Muscle layer of duodenum (tissue), 2 donors: ENCODE measurements at regions not wholly inside any gene's neighbourhood (a gene's known extent, or its start where the extent isn't known, plus 50 kb on each side); places are given as distances from the start of the nearest gene placed in this dataset.

Experiments
- H3K27ac ChIP-seq: one replicate; pipeline ENCODE4 v1.7.0; 2013; ENCODE audit warnings: mild to moderate bottlenecking, low read length
- H3K27me3 ChIP-seq: one replicate; pipeline ENCODE4 v1.7.0; 2013; ENCODE audit warnings: low read depth, mild to moderate bottlenecking, control low read depth, low read length
- H3K36me3 ChIP-seq, 2 donors: one replicate each; pipeline ENCODE4 v1.7.0; 2013; ENCODE audit warnings: low read length in 2 of 2, control low read depth in 1 of 2, mild to moderate bottlenecking in 1 of 2; ENCODE audit not compliant: insufficient read depth in 2 of 2, control insufficient read depth in 1 of 2
- H3K4me1 ChIP-seq, 2 donors: one replicate each; pipeline ENCODE4 v1.7.0; 2013; ENCODE audit warnings: low read length in 2 of 2, mild to moderate bottlenecking in 2 of 2, control low read depth in 1 of 2, moderate library complexity in 1 of 2; ENCODE audit not compliant: insufficient read depth in 2 of 2, control insufficient read depth in 1 of 2
- H3K4me3 ChIP-seq, 2 donors: one replicate each; pipeline ENCODE4 v1.7.0; 2013; ENCODE audit warnings: low read length in 2 of 2, low read depth in 1 of 2, mild to moderate bottlenecking in 1 of 2
- H3K9me3 ChIP-seq, 2 donors: one replicate each; pipeline ENCODE4 v1.7.0; 2013; ENCODE audit warnings: low read length in 2 of 2, control low read depth in 1 of 2, mild to moderate bottlenecking in 1 of 2; ENCODE audit not compliant: control insufficient read depth in 1 of 2
- donor health status: healthy.

- Histone ChIP-seq H3K9me3 (no peaks in the 10 kb centered on the region), H3K4me1 (peaks cover 0 to 4% of the 10 kb centered on the region in 2 donors), H3K27ac (no peak overlapping the region), H3K27me3 (peaks cover under 1% of the 10 kb centered on the region), H3K36me3 (no peaks in the 10 kb centered on the region), H3K4me3 (no peak overlapping the region)
Observed at GRCh38 chr20:51216850-51217249, 193.9 kb upstream of the KCNG1 start.

DNA sequence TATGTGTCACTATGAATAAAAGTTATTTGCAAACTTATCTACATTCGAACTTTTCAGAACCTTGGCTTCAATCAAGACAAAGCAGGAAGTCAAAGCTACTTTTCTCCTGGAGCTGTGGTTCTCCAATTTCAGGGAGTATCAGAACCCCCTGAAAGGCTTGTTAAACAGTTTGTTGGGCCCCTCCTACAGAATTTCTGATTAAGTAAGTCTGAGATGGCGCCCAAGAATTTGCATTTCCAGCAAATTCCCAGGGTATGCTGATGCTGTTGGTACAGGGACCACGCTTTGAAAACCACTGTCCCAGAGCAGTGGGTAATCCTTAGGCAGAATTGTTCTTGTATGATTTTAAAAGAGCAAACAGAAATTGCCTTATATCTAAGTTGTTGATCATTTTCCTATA, 189.9 kb upstream of the KCNG1 start:
- H3K4me3 ChIP-seq: no peak overlapping the region
- H3K4me1 ChIP-seq: no peaks in the 10 kb centered on the region
- H3K27me3 ChIP-seq: no peaks in the 10 kb centered on the region
- H3K36me3 ChIP-seq: no peaks in the 10 kb centered on the region
- no peaks in the 10 kb centered on the region for H3K9me3 ChIP-seq
- no peak overlapping the region for H3K27ac ChIP-seq

- H3K9me3 ChIP-seq: no peaks in the 10 kb centered on the region
- no peak overlapping the region for H3K27ac ChIP-seq
- no peaks in the 10 kb centered on the region for H3K4me1 ChIP-seq
- H3K4me3 ChIP-seq: no peak overlapping the region
- no peaks in the 10 kb centered on the region for H3K27me3 ChIP-seq
- no peaks in the 10 kb centered on the region for H3K36me3 ChIP-seq
Observed at GRCh38 chr20:51211191-51211590, 188.3 kb upstream of the KCNG1 start.

DNA sequence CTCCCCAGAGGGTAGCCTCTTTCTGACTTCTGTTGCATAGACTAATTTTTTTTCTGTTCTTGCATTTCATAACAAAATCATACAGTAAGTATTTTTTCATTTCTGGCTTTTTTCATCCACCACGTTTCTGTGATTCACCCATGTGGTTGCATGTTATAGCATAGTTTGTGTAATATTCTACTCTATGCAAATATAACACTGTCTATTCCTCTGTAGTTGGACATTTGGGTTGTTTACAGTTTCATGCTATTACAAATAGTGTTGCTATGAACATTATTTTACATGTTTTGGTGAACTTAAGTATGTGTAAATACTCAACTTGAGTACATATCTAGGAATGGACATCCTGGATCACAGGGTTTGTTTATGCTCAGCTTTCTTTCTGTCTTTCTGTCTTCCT, 187.2 kb upstream of the KCNG1 start:
- H3K27ac ChIP-seq: no peak overlapping the region
- no peaks in the 10 kb centered on the region for H3K4me1 ChIP-seq
- no peaks in the 10 kb centered on the region for H3K36me3 ChIP-seq
- no peaks in the 10 kb centered on the region for H3K27me3 ChIP-seq
- H3K9me3 ChIP-seq: no peaks in the 10 kb centered on the region
- H3K4me3 ChIP-seq: no peak overlapping the region

DNA sequence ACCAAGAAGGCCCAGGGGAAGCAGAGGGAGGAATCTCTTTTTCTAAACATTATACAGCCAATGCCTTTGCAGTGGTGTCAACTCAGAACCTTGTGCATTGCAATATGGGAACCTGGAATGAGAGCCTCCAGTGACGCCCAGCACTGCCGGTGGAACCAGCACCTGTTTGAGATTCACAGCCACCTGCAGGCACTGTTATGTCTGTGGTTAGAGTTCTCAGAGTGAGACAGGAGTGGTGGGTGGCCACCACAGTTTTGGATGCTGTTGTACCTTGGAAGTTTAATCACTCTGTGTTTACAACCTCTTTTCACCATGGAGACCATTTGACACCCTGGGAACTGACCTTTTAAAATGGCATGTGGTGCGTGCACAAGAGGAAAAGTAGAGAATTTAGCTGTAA, 185.3 kb upstream of the KCNG1 start:
- no peaks in the 10 kb centered on the region for H3K9me3 ChIP-seq
- H3K4me3 ChIP-seq: no peak overlapping the region
- H3K27ac ChIP-seq: no peak overlapping the region
- no peaks in the 10 kb centered on the region for H3K4me1 ChIP-seq
- no peaks in the 10 kb centered on the region for H3K36me3 ChIP-seq
- no peaks in the 10 kb centered on the region for H3K27me3 ChIP-seq

GRCh38 chr20:51206032-51206662, 183.2 kb upstream of the KCNG1 start:
- no peaks in the 10 kb centered on the region for H3K9me3 ChIP-seq
- no peaks in the 10 kb centered on the region for H3K4me1 ChIP-seq
- no peaks in the 10 kb centered on the region for H3K36me3 ChIP-seq
- no peaks in the 10 kb centered on the region for H3K27me3 ChIP-seq
- no peak overlapping the region for H3K4me3 ChIP-seq
- no peak overlapping the region for H3K27ac ChIP-seq

DNA sequence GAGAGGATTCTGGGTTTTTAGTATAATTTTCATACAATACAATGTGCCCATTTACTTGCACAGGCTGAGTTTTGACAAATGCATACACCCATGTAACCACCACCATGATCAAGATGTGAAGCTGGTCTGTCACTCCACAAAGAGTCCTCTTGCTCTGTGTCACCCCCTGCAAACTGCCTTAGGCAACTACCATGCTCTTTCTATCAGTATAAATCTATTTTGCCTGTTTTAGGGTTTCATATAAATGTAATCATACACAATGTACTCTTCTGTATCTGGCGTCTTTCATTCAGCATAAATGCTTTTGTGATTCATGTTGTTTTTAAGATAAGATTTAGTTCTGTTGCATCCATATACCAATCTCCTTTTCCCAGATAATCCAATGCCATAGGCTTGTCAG, 181.9 kb upstream of the KCNG1 start:
- no peak overlapping the region for H3K27ac ChIP-seq
- H3K4me1 ChIP-seq: no peaks in the 10 kb centered on the region
- no peak overlapping the region for H3K4me3 ChIP-seq
- no peaks in the 10 kb centered on the region for H3K9me3 ChIP-seq
- no peaks in the 10 kb centered on the region for H3K36me3 ChIP-seq
- H3K27me3 ChIP-seq: no peaks in the 10 kb centered on the region

DNA sequence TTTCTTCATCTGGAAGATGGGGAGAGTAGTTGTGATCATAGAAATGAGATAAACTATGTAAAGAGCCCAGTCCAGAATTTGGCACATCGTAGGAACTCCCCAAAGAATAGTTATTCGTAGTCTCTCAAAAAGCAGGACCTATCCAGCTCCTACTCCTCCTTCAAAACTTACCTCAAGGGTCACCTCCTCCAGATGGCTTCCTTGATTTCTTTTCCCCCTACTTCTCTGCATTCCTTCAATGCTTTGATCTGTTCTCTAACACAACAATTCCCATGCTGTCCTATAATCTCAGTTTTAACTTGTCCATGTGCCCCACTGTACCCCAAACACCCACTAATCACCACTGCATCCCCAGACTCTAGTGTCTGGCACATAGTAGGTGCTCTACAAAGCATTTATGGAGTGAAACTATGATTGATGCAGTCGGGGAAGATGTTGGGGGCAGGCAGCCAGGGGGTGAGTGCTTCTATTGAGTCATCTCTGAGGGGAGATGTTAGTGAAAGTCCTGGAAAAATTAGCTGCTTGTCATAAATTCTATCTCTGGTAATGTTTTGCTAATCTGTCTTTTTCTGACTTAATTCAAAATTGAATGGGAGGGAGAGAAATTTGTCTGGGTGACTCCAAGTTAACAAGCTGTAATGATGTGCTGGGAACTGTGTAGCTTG, 181.3 kb upstream of the KCNG1 start:
- Histone ChIP-seq H3K36me3 (no peaks in the 10 kb centered on the region), H3K9me3 (no peaks in the 10 kb centered on the region), H3K27me3 (no peaks in the 10 kb centered on the region), H3K4me1 (no peaks in the 10 kb centered on the region), H3K4me3 (no peak overlapping the region), H3K27ac (no peak overlapping the region)

DNA sequence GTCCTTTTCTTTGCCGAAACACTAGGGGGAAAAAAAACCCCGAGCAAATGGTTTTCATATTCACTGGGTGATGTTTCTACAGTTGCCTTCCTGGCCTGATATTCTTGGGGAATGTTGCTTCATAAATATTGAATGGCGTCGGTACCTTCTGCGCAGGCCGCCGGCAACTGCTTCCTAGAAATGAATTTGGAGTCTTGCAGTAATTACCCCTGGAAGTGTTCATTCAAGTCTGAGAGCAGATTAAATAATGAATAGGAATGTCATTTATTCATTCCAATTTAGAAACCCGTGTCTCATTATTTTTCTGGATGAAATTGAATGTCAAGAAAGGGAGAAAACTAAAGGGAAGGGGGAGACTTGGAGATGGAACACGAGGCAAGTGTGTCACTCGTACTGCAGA, 179.4 kb upstream of the KCNG1 start:
- H3K9me3 ChIP-seq: no peaks in the 10 kb centered on the region
- no peaks in the 10 kb centered on the region for H3K27me3 ChIP-seq
- no peaks in the 10 kb centered on the region for H3K36me3 ChIP-seq
- no peak overlapping the region for H3K27ac ChIP-seq
- H3K4me1 ChIP-seq: no peaks in the 10 kb centered on the region
- no peak overlapping the region for H3K4me3 ChIP-seq

GRCh38 chr20:51199920-51200319, 177.0 kb upstream of the KCNG1 start:
- H3K9me3 ChIP-seq: no peaks in the 10 kb centered on the region
- H3K4me1 ChIP-seq: no peaks in the 10 kb centered on the region
- H3K27ac ChIP-seq: no peak overlapping the region
- no peak overlapping the region for H3K4me3 ChIP-seq
- no peaks in the 10 kb centered on the region for H3K36me3 ChIP-seq
- no peaks in the 10 kb centered on the region for H3K27me3 ChIP-seq

GRCh38 chr20:51198876-51199523, 176.1 kb upstream of the KCNG1 start:
- Histone ChIP-seq H3K27ac (no peak overlapping the region), H3K4me3 (no peak overlapping the region), H3K36me3 (no peaks in the 10 kb centered on the region), H3K9me3 (no peaks in the 10 kb centered on the region), H3K27me3 (no peaks in the 10 kb centered on the region), H3K4me1 (no peaks in the 10 kb centered on the region)
